ENCODE measurements at regions not wholly inside any gene's neighbourhood (a gene's known extent, or its start where the extent isn't known, plus 50 kb on each side); places are given as distances from the start of the nearest gene placed in this dataset.
"Not testable (repeated sequence)": the region's sequence is repeated elsewhere in the genome, so short reads cannot be mapped to it uniquely, and the experiment has no call there.

GRCh38 chr2:63739180-63739579 is 102.5 kb upstream of the UGP2 start:
- not testable (repeated sequence) for DNase-seq (ENCODE audit: low spot score)

DNA sequence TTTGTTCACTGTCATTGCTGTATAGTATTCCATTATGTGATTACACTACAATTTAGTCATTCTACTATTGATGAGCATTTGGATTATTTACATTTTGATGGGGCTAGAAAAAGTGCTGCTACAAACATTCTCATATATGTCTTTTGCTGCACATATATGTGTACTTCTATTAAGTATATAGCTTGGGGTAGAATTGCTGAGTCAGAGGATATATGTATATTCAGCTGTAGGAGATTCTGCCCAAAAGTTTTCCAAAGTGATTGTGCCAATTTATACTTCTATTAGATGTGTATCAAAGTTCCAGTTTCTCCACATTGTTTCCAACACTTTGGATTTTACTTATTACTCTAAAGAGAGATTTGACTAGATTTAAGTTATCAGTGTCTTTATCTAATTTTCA is 101.7 kb upstream of the UGP2 start:
- DNase-seq (ENCODE audit: low spot score): no peak

DNA sequence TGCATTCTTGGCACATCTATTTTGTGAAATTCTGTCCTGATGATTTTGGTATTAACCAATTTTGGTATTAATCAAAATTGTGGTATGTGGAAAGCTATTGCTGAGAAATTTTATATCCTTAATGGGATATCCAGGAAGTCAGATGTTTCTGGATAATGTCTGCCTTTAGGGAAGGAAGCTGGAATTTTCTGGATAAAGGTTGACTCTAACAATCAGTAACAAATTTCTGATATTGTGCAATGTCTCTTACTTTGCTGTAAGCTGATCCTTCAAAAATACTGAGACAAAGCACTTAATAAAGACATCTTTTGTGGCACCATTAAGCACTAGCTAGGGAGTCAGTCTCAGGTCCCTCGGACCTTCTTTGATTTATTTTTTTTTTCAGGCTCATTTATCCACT is 100.8 kb upstream of the UGP2 start:
- DNase-seq (ENCODE audit: low spot score): no peak

DNA sequence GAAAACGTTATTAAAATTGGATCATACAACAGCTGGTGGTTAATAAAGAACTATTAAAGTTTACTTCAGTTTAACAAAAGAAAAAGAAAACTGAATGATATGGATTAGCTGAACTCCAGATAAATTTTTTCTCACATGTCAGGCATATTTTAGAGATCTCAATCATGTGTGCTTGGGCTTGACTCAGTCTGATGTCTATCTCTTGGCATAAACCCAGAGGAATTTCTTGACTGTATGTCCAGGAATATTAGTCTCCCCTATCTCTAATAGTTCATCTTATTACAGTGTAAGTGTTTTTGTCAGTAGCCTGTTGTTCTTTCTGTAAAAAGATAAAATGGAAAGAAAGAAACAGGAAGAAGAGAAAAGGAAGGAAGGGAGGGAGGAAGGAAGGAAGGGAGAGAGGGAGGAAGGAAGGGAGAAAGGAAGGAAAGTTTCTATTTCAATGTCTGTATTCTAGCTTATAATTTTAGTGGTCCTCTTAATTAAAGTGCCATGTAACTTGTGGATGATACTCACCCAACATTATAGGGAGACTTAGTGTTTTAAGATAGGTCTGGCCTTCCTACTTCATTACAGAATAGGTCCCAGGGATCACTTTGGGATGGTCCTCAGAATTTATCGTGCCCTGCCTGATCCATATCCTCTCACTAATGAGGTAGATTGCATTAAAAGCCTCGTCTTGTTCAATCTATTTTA is 99.7 kb upstream of the UGP2 start:
- no peak for DNase-seq (ENCODE audit: low spot score)

- DNase-seq (ENCODE audit: low spot score): no peak
Measured at GRCh38 chr2:63742580-63742976, 99.1 kb upstream of the UGP2 start.

GRCh38 chr2:63743170-63743981 is 98.3 kb upstream of the UGP2 start:
- no peak for DNase-seq (ENCODE audit: low spot score)

- no peak for DNase-seq (ENCODE audit: low spot score)
Measured at GRCh38 chr2:63743982-63744966, 97.4 kb upstream of the UGP2 start.

DNA sequence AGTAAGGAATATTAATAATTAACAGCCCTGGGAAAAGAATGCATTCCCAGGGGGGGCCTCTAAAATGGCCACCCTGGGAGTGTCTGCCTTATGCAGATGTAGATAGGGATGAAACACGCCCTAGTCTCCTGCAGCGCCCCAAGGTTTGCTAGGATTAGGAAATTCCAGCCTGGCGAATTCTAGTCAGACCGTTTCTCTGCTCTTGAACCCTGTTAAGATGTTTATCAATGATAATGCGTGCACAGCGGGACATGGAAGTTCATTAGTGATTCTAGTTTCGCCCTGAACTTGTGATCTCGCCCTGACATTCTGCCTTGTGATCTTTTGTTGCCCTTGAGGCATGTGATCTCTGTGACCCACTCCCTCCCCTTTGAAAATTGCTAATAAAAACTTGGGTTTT is 95.1 kb upstream of the UGP2 start:
- DNase-seq (ENCODE audit: low spot score): not testable (repeated sequence)

- DNase-seq (ENCODE audit: low spot score): no peak
Measured at GRCh38 chr2:63751901-63752300, 89.8 kb upstream of the UGP2 start.

- DNase-seq (ENCODE audit: low spot score): no peak
Measured at GRCh38 chr2:63755216-63755615, 86.5 kb upstream of the UGP2 start.

- DNase-seq (ENCODE audit: low spot score): no peak
Measured at GRCh38 chr2:63755965-63756364, 85.7 kb upstream of the UGP2 start.

GRCh38 chr2:63763391-63763941 is 78.2 kb upstream of the UGP2 start:
- DNase-seq (ENCODE audit: low spot score): no peak

DNA sequence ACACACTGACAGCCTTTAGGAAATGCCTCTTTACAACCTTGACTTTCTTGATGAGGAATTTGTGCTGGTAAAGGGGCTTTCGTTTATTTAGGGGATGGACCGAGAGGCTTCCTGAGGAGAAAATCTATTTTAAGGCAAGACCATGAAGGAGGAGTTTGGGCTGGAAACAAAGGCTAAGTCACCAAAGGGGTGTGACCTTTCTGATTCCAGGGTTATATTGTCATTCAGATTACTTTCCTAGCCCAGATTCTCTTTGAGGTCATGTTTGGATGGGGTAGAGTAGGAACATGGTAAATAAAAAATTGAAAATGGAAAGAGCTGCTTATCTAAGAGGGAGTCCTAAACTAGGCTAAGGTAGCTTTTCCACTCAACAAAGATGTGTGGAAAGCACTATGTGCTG is 77.1 kb upstream of the UGP2 start:
- DNase-seq (ENCODE audit: low spot score): no peak

- no peak for DNase-seq (ENCODE audit: low spot score)
Measured at GRCh38 chr2:63765117-63765516, 76.6 kb upstream of the UGP2 start.

DNA sequence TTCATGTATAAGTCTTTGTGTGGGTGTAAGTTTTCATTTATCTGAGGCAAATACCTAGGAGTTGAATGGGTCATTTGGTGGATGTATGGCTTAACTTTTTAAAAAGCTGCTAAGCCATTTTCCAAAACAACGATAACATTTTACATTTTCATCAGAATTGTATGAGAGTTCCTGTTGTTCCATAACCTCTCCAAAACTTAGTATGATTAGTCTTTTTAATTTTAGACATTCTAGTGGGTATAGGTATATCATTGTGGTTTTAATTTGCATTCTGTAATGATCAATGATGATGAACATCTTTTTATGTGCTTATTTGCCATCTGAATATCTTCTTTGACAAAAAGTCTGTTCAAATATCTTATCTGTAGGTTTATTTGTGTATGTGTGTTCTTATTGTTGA is 74.4 kb upstream of the UGP2 start:
- DNase-seq (ENCODE audit: low spot score): no peak

- DNase-seq (ENCODE audit: low spot score): no peak
Measured at GRCh38 chr2:63768051-63768450, 73.6 kb upstream of the UGP2 start.

GRCh38 chr2:63769915-63770314 is 71.8 kb upstream of the UGP2 start:
- DNase-seq (ENCODE audit: low spot score): no peak

DNA sequence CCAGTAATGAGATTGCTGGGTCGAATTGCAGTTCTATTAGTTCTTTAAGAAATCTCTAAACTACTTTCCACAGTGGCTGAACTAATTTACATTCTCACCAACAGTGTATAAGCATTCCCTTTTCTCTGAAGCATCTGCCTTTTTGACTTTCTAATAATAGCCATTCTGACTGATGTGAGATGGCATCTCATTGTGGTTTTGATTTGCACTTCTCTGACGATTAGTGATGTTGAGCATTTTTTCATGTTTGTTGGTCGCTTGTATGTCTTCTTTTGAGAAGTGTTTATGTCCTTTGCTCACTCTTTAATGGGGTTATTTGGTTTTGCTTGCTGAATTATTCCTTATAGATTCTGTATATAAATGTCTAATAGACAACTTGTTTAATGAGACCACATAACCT is 69.6 kb upstream of the UGP2 start:
- DNase-seq (ENCODE audit: low spot score): no peak

- DNase-seq (ENCODE audit: low spot score): no peak
Measured at GRCh38 chr2:63775191-63775590, 66.5 kb upstream of the UGP2 start.

- no peak for DNase-seq (ENCODE audit: low spot score)
Measured at GRCh38 chr2:63776382-63776781, 65.3 kb upstream of the UGP2 start.

DNA sequence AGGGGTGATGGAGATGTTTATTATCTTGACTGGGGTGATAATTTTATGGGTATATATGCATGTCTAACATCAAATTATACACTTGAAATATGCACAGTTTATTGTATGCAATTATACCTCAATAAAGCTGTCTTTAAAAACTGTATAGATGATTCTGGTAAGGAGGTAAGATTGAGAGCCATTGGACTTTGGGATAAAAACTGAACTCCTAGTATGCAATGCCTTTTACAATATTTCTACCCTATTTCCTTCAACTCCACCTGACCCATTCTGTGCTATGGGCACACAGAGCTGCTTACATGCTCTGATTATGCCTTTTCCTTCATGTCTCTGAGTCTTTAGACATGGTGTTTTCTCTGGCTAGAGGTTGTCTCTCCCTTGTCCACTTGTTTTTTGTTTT is 63.9 kb upstream of the UGP2 start:
- DNase-seq (ENCODE audit: low spot score): no peak

- no peak for DNase-seq (ENCODE audit: low spot score)
Measured at GRCh38 chr2:63778391-63778790, 63.3 kb upstream of the UGP2 start.
